ENCODE measurements at regions not wholly inside any gene's neighbourhood (a gene's known extent, or its start where the extent isn't known, plus 50 kb on each side); places are given as distances from the start of the nearest gene placed in this dataset.

- Histone ChIP-seq H3K4me1 (ENCODE audit: low read depth, poor library complexity, severe bottlenecking) (no peaks in the 10 kb centered on the region), H3K4me2 (no peak overlapping the region), H2AFZ (ENCODE audit: low read depth) (no peak overlapping the region), H4K20me1 (ENCODE audit: insufficient read depth) (no peaks in the 10 kb centered on the region), H3K27ac (no peak overlapping the region), H3K27me3 (ENCODE audit: insufficient read depth, low read depth) (no peaks in the 10 kb centered on the region), H3K4me3 (IDR thresholded peaks at IDR 0.05; ENCODE audit: insufficient read depth, low read depth, low read length) (no peak overlapping the region), H3K9ac (no peak overlapping the region), H3K79me2 (ENCODE audit: insufficient read depth, low read depth) (no peaks in the 10 kb centered on the region), H3K36me3 (ENCODE audit: insufficient read depth) (no peaks in the 10 kb centered on the region)
- TF ChIP-seq, protein P1, sequence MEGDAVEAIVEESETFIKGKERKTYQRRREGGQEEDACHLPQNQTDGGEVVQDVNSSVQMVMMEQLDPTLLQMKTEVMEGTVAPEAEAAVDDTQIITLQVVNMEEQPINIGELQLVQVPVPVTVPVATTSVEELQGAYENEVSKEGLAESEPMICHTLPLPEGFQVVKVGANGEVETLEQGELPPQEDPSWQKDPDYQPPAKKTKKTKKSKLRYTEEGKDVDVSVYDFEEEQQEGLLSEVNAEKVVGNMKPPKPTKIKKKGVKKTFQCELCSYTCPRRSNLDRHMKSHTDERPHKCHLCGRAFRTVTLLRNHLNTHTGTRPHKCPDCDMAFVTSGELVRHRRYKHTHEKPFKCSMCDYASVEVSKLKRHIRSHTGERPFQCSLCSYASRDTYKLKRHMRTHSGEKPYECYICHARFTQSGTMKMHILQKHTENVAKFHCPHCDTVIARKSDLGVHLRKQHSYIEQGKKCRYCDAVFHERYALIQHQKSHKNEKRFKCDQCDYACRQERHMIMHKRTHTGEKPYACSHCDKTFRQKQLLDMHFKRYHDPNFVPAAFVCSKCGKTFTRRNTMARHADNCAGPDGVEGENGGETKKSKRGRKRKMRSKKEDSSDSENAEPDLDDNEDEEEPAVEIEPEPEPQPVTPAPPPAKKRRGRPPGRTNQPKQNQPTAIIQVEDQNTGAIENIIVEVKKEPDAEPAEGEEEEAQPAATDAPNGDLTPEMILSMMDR (conservative IDR thresholded peaks at IDR 0.05; ENCODE audit: low read depth, low read length): no peak
These were observed 170.3 kb upstream of the BMP4 start for GRCh38 chr14:54126947-54127346.

DNA sequence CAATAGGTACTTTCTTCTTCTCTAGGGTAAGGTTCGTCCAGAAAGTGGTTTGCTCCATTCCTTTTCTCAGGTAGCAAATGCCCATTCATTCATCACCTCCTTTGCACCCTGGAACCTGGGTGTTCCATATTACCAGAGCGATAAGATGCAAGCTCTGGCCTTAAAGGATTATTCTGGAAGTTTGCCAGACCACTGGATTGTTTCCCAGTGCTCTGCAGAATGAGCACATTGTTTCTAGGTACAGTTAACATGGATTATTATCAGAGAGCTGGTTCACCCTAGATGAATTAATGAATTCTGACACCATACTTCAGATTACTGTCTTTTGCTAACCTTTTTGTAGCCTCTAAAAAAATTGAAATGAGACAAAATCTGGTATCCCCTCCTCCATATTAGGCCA is 170.9 kb upstream of the BMP4 start:
- Histone ChIP-seq H3K36me3 (ENCODE audit: insufficient read depth) (no peaks in the 10 kb centered on the region), H3K27ac (no peak overlapping the region)

GRCh38 chr14:54129850-54130640 is 173.4 kb upstream of the BMP4 start:
- Histone ChIP-seq H3K4me3 (IDR thresholded peaks at IDR 0.05; ENCODE audit: insufficient read depth, low read depth, low read length) (no peak overlapping the region), H4K20me1 (ENCODE audit: insufficient read depth) (no peaks in the 10 kb centered on the region), H3K27ac (no peak overlapping the region), H3K27me3 (ENCODE audit: insufficient read depth, low read depth) (no peaks in the 10 kb centered on the region), H3K4me1 (ENCODE audit: low read depth, poor library complexity, severe bottlenecking) (no peaks in the 10 kb centered on the region), H3K4me2 (no peak overlapping the region), H3K9ac (no peak overlapping the region), H3K36me3 (ENCODE audit: insufficient read depth) (no peaks in the 10 kb centered on the region), H2AFZ (ENCODE audit: low read depth) (no peak overlapping the region), H3K79me2 (ENCODE audit: insufficient read depth, low read depth) (no peaks in the 10 kb centered on the region)
- TF ChIP-seq, protein P1 (conservative IDR thresholded peaks at IDR 0.05; ENCODE audit: low read depth, low read length): no peak

More for the DNA sequence above, 170.9 kb upstream of the BMP4 start:
- TF ChIP-seq, protein P1 (conservative IDR thresholded peaks at IDR 0.05; ENCODE audit: low read depth, low read length): no peak
- Histone ChIP-seq H3K79me2 (ENCODE audit: insufficient read depth, low read depth) (no peaks in the 10 kb centered on the region), H3K4me3 (IDR thresholded peaks at IDR 0.05; ENCODE audit: insufficient read depth, low read depth, low read length) (no peak overlapping the region), H3K4me2 (no peak overlapping the region), H3K27me3 (ENCODE audit: insufficient read depth, low read depth) (no peaks in the 10 kb centered on the region), H3K4me1 (ENCODE audit: low read depth, poor library complexity, severe bottlenecking) (no peaks in the 10 kb centered on the region), H2AFZ (ENCODE audit: low read depth) (no peak overlapping the region), H3K9ac (no peak overlapping the region), H4K20me1 (ENCODE audit: insufficient read depth) (no peaks in the 10 kb centered on the region)

- Histone ChIP-seq H3K4me1 (ENCODE audit: low read depth, poor library complexity, severe bottlenecking) (no peaks in the 10 kb centered on the region), H3K27me3 (ENCODE audit: insufficient read depth, low read depth) (no peaks in the 10 kb centered on the region), H3K27ac (no peak overlapping the region), H3K4me3 (IDR thresholded peaks at IDR 0.05; ENCODE audit: insufficient read depth, low read depth, low read length) (no peak overlapping the region), H3K9ac (no peak overlapping the region), H3K79me2 (ENCODE audit: insufficient read depth, low read depth) (no peaks in the 10 kb centered on the region), H3K4me2 (no peak overlapping the region), H4K20me1 (ENCODE audit: insufficient read depth) (no peaks in the 10 kb centered on the region), H2AFZ (ENCODE audit: low read depth) (no peak overlapping the region), H3K36me3 (ENCODE audit: insufficient read depth) (no peaks in the 10 kb centered on the region)
- TF ChIP-seq, protein P1 (conservative IDR thresholded peaks at IDR 0.05; ENCODE audit: low read depth, low read length): no peak
These were observed 175.9 kb upstream of the BMP4 start for GRCh38 chr14:54132496-54132895.

Measured in KMS-11 (cell line).